ENCODE measurements at regions not wholly inside any gene's neighbourhood (a gene's known extent, or its start where the extent isn't known, plus 50 kb on each side); places are given as distances from the start of the nearest gene placed in this dataset.
A peak's percentile ranks its signal among the peaks of the same experiment; 100 is the strongest.

- TF ChIP-seq EP300 (IDR thresholded peaks at IDR 0.05) (no peak), POLR2A (IDR thresholded peaks at IDR 0.05; ENCODE audit: low read depth) (no peak), CTCF (IDR thresholded peaks at IDR 0.05) (no peak), POLR2AphosphoS5 (IDR thresholded peaks at IDR 0.05) (no peak)
- WGBS: 69% methylated on average over 2 of the region's 2 CpGs
- no peaks in the 10 kb centered on the region for H3K9me3 ChIP-seq
- no peak for DNase-seq (ENCODE audit: extremely low spot score)
- no peak overlapping the region for H3K4me3 ChIP-seq
- H3K27me3 ChIP-seq: no peaks in the 10 kb centered on the region
- H3K4me1 ChIP-seq: peaks cover 23 to 48% (median 43%) of the 10 kb centered on the region in 4 donors
- intact Hi-C loops (cut with DNase I): no loop called here
- H3K27ac ChIP-seq (replicated peaks in 1 of 4): peak overlapping the region; percentile 67 to 79 (median 76)
- no peaks in the 10 kb centered on the region for H3K36me3 ChIP-seq
Measured at GRCh38 chr6:19034986-19035385, 647.8 kb downstream of the RNF144B start.

GRCh38 chr6:19035461-19036195, 648.5 kb downstream of the RNF144B start:
- H3K27me3 ChIP-seq: no peaks in the 10 kb centered on the region
- H3K27ac ChIP-seq (replicated peaks in 1 of 4): peak overlapping the region; percentile 67 to 79 (median 76)
- no peaks in the 10 kb centered on the region for H3K36me3 ChIP-seq
- H3K4me1 ChIP-seq: peaks cover 23 to 48% (median 43%) of the 10 kb centered on the region in 4 donors
- intact Hi-C loops (cut with DNase I): no loop called here
- DNase-seq (ENCODE audit: extremely low spot score): no peak
- peak overlapping the region in 1 of 4 donors; percentile 7 for H3K4me3 ChIP-seq
- TF ChIP-seq POLR2AphosphoS5 (IDR thresholded peaks at IDR 0.05) (no peak), CTCF (IDR thresholded peaks at IDR 0.05) (no peak), EP300 (IDR thresholded peaks at IDR 0.05) (no peak), POLR2A (IDR thresholded peaks at IDR 0.05; ENCODE audit: low read depth) (no peak)
- WGBS: 45% methylated on average over 7 of the region's 7 CpGs
- H3K9me3 ChIP-seq: no peaks in the 10 kb centered on the region

GRCh38 chr6:19036196-19036555, 649.0 kb downstream of the RNF144B start:
- H3K4me3 ChIP-seq: no peak overlapping the region
- no peaks in the 10 kb centered on the region for H3K9me3 ChIP-seq
- no peaks in the 10 kb centered on the region for H3K27me3 ChIP-seq
- no peak for DNase-seq (ENCODE audit: extremely low spot score)
- H3K4me1 ChIP-seq: peaks cover 23 to 48% (median 43%) of the 10 kb centered on the region in 4 donors
- H3K36me3 ChIP-seq: no peaks in the 10 kb centered on the region
- TF ChIP-seq POLR2AphosphoS5 (IDR thresholded peaks at IDR 0.05): no peak
- TF ChIP-seq POLR2A (IDR thresholded peaks at IDR 0.05; ENCODE audit: low read depth): no peak
- TF ChIP-seq CTCF (IDR thresholded peaks at IDR 0.05): no peak
- no peak for TF ChIP-seq EP300 (IDR thresholded peaks at IDR 0.05)
- intact Hi-C loops (cut with DNase I): no loop called here
- H3K27ac ChIP-seq (replicated peaks in 1 of 4): peak overlapping the region; percentile 67 to 79 (median 76)
- 58% methylated on average over 2 of the region's 2 CpGs for WGBS

- Histone ChIP-seq H3K27ac (replicated peaks in 1 of 4) (no peak overlapping the region), H3K36me3 (no peaks in the 10 kb centered on the region), H3K4me3 (no peak overlapping the region), H3K9me3 (no peaks in the 10 kb centered on the region), H3K27me3 (no peaks in the 10 kb centered on the region), H3K4me1 (peaks cover 21 to 52% (median 45%) of the 10 kb centered on the region in 4 donors)
- intact Hi-C loops (cut with DNase I): no loop called here
- TF ChIP-seq EP300 (IDR thresholded peaks at IDR 0.05) (no peak), CTCF (IDR thresholded peaks at IDR 0.05) (no peak), POLR2A (IDR thresholded peaks at IDR 0.05; ENCODE audit: low read depth) (no peak), POLR2AphosphoS5 (IDR thresholded peaks at IDR 0.05) (no peak)
- WGBS: 96% methylated on average over 4 of the region's 4 CpGs
- DNase-seq (ENCODE audit: extremely low spot score): no peak
Measured at GRCh38 chr6:19037607-19038006, 650.5 kb downstream of the RNF144B start.

GRCh38 chr6:19039287-19039686, 652.1 kb downstream of the RNF144B start:
- TF ChIP-seq POLR2A (IDR thresholded peaks at IDR 0.05; ENCODE audit: low read depth) (no peak), POLR2AphosphoS5 (IDR thresholded peaks at IDR 0.05) (no peak), EP300 (IDR thresholded peaks at IDR 0.05) (no peak), CTCF (IDR thresholded peaks at IDR 0.05) (no peak)
- Histone ChIP-seq H3K27me3 (no peaks in the 10 kb centered on the region), H3K4me1 (peaks cover 7 to 51% (median 45%) of the 10 kb centered on the region in 4 donors), H3K27ac (replicated peaks in 1 of 4) (no peak overlapping the region), H3K36me3 (no peaks in the 10 kb centered on the region), H3K9me3 (no peaks in the 10 kb centered on the region), H3K4me3 (no peak overlapping the region)
- intact Hi-C loops (cut with DNase I): no loop called here
- DNase-seq (ENCODE audit: extremely low spot score): no peak

Data from esophagus muscularis mucosa (tissue), 4 donors.